GM12892 (cell line): ENCODE measurements at regions not wholly inside any gene's neighbourhood (a gene's known extent, or its start where the extent isn't known, plus 50 kb on each side); places are given as distances from the start of the nearest gene placed in this dataset.

Experiments used
- DNase-seq: peaks from one replicate; pipeline ENCODE4 v3.0.0; 2011; ENCODE audit not compliant: insufficient read length
- FAIRE-seq: peaks from 2 replicates; lab custom pipeline; 2011; peaks lifted over from hg19 to GRCh38; lab: Jason Lieb, UNC
- POLR2A ChIP-seq: IDR thresholded peaks from 2 replicates; pipeline ENCODE4 v1.6.1; 2011; ENCODE audit warnings: low read depth, low read length, control low read depth
- POLR2AphosphoS5 ChIP-seq: IDR thresholded peaks from 2 replicates; pipeline ENCODE4 v1.6.1; 2011; ENCODE audit warnings: low read depth, low read length, control low read depth
- TAF1 ChIP-seq: IDR thresholded peaks from 2 replicates; pipeline ENCODE4 v1.6.1; 2011; ENCODE audit warnings: low read depth, mild to moderate bottlenecking, control low read depth, low read length, borderline replicate concordance

GRCh38 chr4:124973716-124974115 is 261.2 kb upstream of the ANKRD50 start:
- FAIRE-seq (no peak), DNase-seq (no peak)
- no peak for TF ChIP-seq TAF1
- no peak for TF ChIP-seq POLR2A
- TF ChIP-seq POLR2AphosphoS5, result no peak

GRCh38 chr4:124970011-124970410 is 257.5 kb upstream of the ANKRD50 start:
- DNase-seq (no peak), FAIRE-seq (no peak)
- TF ChIP-seq POLR2AphosphoS5 (no peak), POLR2A (no peak), TAF1 (no peak)

- FAIRE-seq (no peak), DNase-seq (no peak)
- no peak for TF ChIP-seq POLR2AphosphoS5
- TF ChIP-seq TAF1, result no peak
- TF ChIP-seq POLR2A, result no peak
Observed at GRCh38 chr4:124965497-124965891, 253.0 kb upstream of the ANKRD50 start.

GRCh38 chr4:124964852-124965496 is 252.4 kb upstream of the ANKRD50 start:
- DNase-seq (no peak), FAIRE-seq (no peak)
- TF ChIP-seq POLR2AphosphoS5 (no peak), TAF1 (no peak), POLR2A (no peak)

GRCh38 chr4:124964251-124964650 is 251.7 kb upstream of the ANKRD50 start:
- no peak for DNase-seq
- no peak for FAIRE-seq
- no peak for TF ChIP-seq TAF1
- TF ChIP-seq POLR2A, result no peak
- TF ChIP-seq POLR2AphosphoS5, result no peak

- no peak for TF ChIP-seq POLR2A
- TF ChIP-seq POLR2AphosphoS5, result no peak
- TF ChIP-seq TAF1, result no peak
- no peak for DNase-seq
- FAIRE-seq, result no peak
Observed at GRCh38 chr4:124961138-124961750, 248.7 kb upstream of the ANKRD50 start.

GRCh38 chr4:124958847-124959246 is 246.3 kb upstream of the ANKRD50 start:
- no peak for TF ChIP-seq POLR2A
- TF ChIP-seq POLR2AphosphoS5, result no peak
- no peak for TF ChIP-seq TAF1
- FAIRE-seq, result no peak

GRCh38 chr4:124955476-124955875 is 242.9 kb upstream of the ANKRD50 start:
- no peak for FAIRE-seq
- no peak for DNase-seq

More at GRCh38 chr4:124958847-124959246, 246.3 kb upstream of the ANKRD50 start:
- no peak for DNase-seq

GRCh38 chr4:124954046-124954445 is 241.5 kb upstream of the ANKRD50 start:
- FAIRE-seq (no peak), DNase-seq (no peak)
- TF ChIP-seq POLR2A (no peak), TAF1 (no peak), POLR2AphosphoS5 (no peak)

More at GRCh38 chr4:124955476-124955875, 242.9 kb upstream of the ANKRD50 start:
- TF ChIP-seq POLR2A (no peak), POLR2AphosphoS5 (no peak), TAF1 (no peak)

- TF ChIP-seq POLR2AphosphoS5 (no peak), TAF1 (no peak), POLR2A (no peak)
- FAIRE-seq, result no peak
Observed at GRCh38 chr4:124953486-124953885, 241.0 kb upstream of the ANKRD50 start.

GRCh38 chr4:124953061-124953460 is 240.5 kb upstream of the ANKRD50 start:
- FAIRE-seq (no peak), DNase-seq (no peak)

More at GRCh38 chr4:124953486-124953885, 241.0 kb upstream of the ANKRD50 start:
- DNase-seq, result no peak

GRCh38 chr4:124952601-124953000 is 240.1 kb upstream of the ANKRD50 start:
- DNase-seq (no peak), FAIRE-seq (no peak)

More at GRCh38 chr4:124953061-124953460, 240.5 kb upstream of the ANKRD50 start:
- TF ChIP-seq POLR2AphosphoS5, result no peak
- TF ChIP-seq TAF1, result no peak
- no peak for TF ChIP-seq POLR2A

More at GRCh38 chr4:124952601-124953000, 240.1 kb upstream of the ANKRD50 start:
- TF ChIP-seq POLR2AphosphoS5, result no peak
- no peak for TF ChIP-seq POLR2A
- TF ChIP-seq TAF1, result no peak
